ENCODE measurements at regions not wholly inside any gene's neighbourhood (a gene's known extent, or its start where the extent isn't known, plus 50 kb on each side); places are given as distances from the start of the nearest gene placed in this dataset.
"Not testable (repeated sequence)": the region's sequence is repeated elsewhere in the genome, so short reads cannot be mapped to it uniquely, and the experiment has no call there.

GRCh38 chr3:177337541-177338331, 140.5 kb upstream of the TBL1XR1 start:
- DNase-seq (ENCODE audit: low spot score): peak; percentile 13
- CTCF ChIA-PET: interaction anchor here (1.3 kb wide), 1 partner anchor 381 kb away, joined by 6 read pairs; no protein-coding TSS in a partner anchor

GRCh38 chr3:177338697-177339219, 141.5 kb upstream of the TBL1XR1 start:
- H3K27ac ChIP-seq: no peak overlapping the region
- CTCF ChIA-PET: interaction anchor here (1.3 kb wide), 1 partner anchor 382 kb away, joined by 6 read pairs; no protein-coding TSS in a partner anchor
- POLR2A ChIA-PET (ENCODE audit: low non-redundant PET): no interaction called here
- DNase-seq (ENCODE audit: low spot score): no peak
- TF ChIP-seq CTCF (conservative IDR thresholded peaks at IDR 0.05; ENCODE audit: low read depth): no peak

More at GRCh38 chr3:177337541-177338331, 140.5 kb upstream of the TBL1XR1 start:
- H3K27ac ChIP-seq: no peak overlapping the region
- no peak for TF ChIP-seq CTCF (conservative IDR thresholded peaks at IDR 0.05; ENCODE audit: low read depth)
- POLR2A ChIA-PET (ENCODE audit: low non-redundant PET): no interaction called here

GRCh38 chr3:177339220-177339703, 142.0 kb upstream of the TBL1XR1 start:
- H3K27ac ChIP-seq; POLR2A ChIA-PET (ENCODE audit: low non-redundant PET); DNase-seq (ENCODE audit: low spot score); CTCF ChIA-PET: not testable (repeated sequence)

GRCh38 chr3:177340243-177340830, 143.1 kb upstream of the TBL1XR1 start:
- no peak for DNase-seq (ENCODE audit: low spot score)
- H3K27ac ChIP-seq: no peak overlapping the region
- POLR2A ChIA-PET (ENCODE audit: low non-redundant PET): no interaction called here
- CTCF ChIA-PET: no interaction called here
- TF ChIP-seq CTCF (conservative IDR thresholded peaks at IDR 0.05; ENCODE audit: low read depth): no peak

- ChIA-PET POLR2A (ENCODE audit: low non-redundant PET) (no interaction called here), CTCF (no interaction called here)
- DNase-seq (ENCODE audit: low spot score): no peak
- no peak for TF ChIP-seq CTCF (conservative IDR thresholded peaks at IDR 0.05; ENCODE audit: low read depth)
- no peak overlapping the region for H3K27ac ChIP-seq
Measured at GRCh38 chr3:177341736-177342419, 144.6 kb upstream of the TBL1XR1 start.

- no peak for TF ChIP-seq CTCF (conservative IDR thresholded peaks at IDR 0.05; ENCODE audit: low read depth)
- POLR2A ChIA-PET (ENCODE audit: low non-redundant PET): no interaction called here
- no peak for DNase-seq (ENCODE audit: low spot score)
- H3K27ac ChIP-seq: no peak overlapping the region
- CTCF ChIA-PET: interaction anchor here (0.6 kb wide), 1 partner anchor 1563 kb away, joined by 4 read pairs; no protein-coding TSS in a partner anchor
Measured at GRCh38 chr3:177343122-177343625, 145.9 kb upstream of the TBL1XR1 start.

All from RWPE1 (cell line).